HCT116 (cell line): ENCODE measurements at regions not wholly inside any gene's neighbourhood (a gene's known extent, or its start where the extent isn't known, plus 50 kb on each side); places are given as distances from the start of the nearest gene placed in this dataset.

Source experiments
- ATAC-seq: fragments of 200-7000 bp; cut with Tn5 transposase; 2 replicates; pipeline ENCODE4 v1.9.1; 2020; ENCODE audit warnings: mild to moderate bottlenecking, moderate library complexity
- BruUV-seq: library from RNA; stranded (reverse); fragments of 400-500 nt; replicated peaks from 2 replicates; lab custom pipeline; 2021; lab: Mats Ljungman, UMichigan
- CTCF ChIA-PET: fragments of 300-600 bp; sonication (Branson Sonifier 250); formaldehyde crosslinking; loops from one replicate; lab custom pipeline; 2021; ENCODE audit warnings: antibody characterized with exemption; lab: Charles Lee
- POLR2A ChIA-PET: fragments of 300-600, 350-600 bp; sonication (Branson Sonifier 250); formaldehyde crosslinking; loops from one replicate; lab custom pipeline; 2021; ENCODE audit warnings: antibody characterized with exemption; lab: Charles Lee
- RAD21 ChIA-PET, 2 experiments: fragments of 300-600 bp; sonication (Branson Sonifier 250); formaldehyde crosslinking; loops; one replicate each; lab custom pipeline; 2023; ENCODE audit warnings: low total read pairs in 2 of 2; ENCODE audit not compliant: uncharacterized antibody in 2 of 2, unreplicated experiment in 2 of 2, low non-redundant PET in 1 of 2; lab: Charles Lee
- DNase-seq: peaks from one replicate; pipeline ENCODE4 v3.0.0-alpha.2; 2010; ENCODE audit warnings: low read depth, low spot score
- H2AFZ ChIP-seq: fragments of 200-600 bp; shearing (Covaris generic), sonication (generic); 2 replicates; pipeline ENCODE4 v1.6.1; 2017; ENCODE audit warnings: low read depth, mixed run types, mixed read lengths, antibody characterized with exemption, low read length; ENCODE audit not compliant: poor library complexity, severe bottlenecking
- H3K27ac ChIP-seq: 2 replicates; pipeline ENCODE4 v1.5.1; 2012; ENCODE audit warnings: low read depth, low read length
- H3K27me3 ChIP-seq: fragments of 200-600 bp; sonication (generic); 2 replicates; pipeline ENCODE4 v1.6.1; 2016; ENCODE audit warnings: mixed run types, low read length, mixed read lengths; ENCODE audit not compliant: insufficient read depth
- H3K36me3 ChIP-seq, 2 experiments: fragments of 200-500 bp in 1 of 2; fragments of 200-600 bp in 1 of 2; sonication (Bioruptor generic) in 1 of 2; sonication (generic) in 1 of 2; 2 replicates each; pipeline versions ENCODE4 v1.5.1 to v1.6.1; 2014 to 2016; ENCODE audit warnings: low read length in 2 of 2, inconsistent platforms in 1 of 2, mixed read lengths in 1 of 2, mixed run types in 1 of 2; ENCODE audit not compliant: insufficient read depth in 2 of 2, control insufficient read depth in 1 of 2
- H3K4me1 ChIP-seq, 2 experiments: fragments of 200-600 bp in 1 of 2; sonication (generic) in 1 of 2; 2 replicates each; pipeline versions ENCODE4 v1.5.1 to v1.6.1; 2012 to 2017; ENCODE audit warnings: low read length in 2 of 2, inconsistent platforms in 1 of 2, mild to moderate bottlenecking in 1 of 2, mixed read lengths in 1 of 2, mixed run types in 1 of 2, moderate library complexity in 1 of 2; ENCODE audit not compliant: insufficient read depth in 2 of 2, control insufficient read depth in 1 of 2
- H3K4me2 ChIP-seq: fragments of 200-600 bp; sonication (generic); 2 replicates; pipeline ENCODE4 v1.6.1; 2017; ENCODE audit warnings: mixed run types, low read length, mixed read lengths
- H3K4me3 ChIP-seq, 2 experiments: fragments of 200-600 bp in 1 of 2; sonication (generic) in 1 of 2; replicated peaks in 1 of 2; 2 replicates each; pipeline ENCODE4 v1.5.1; 2011 to 2016; ENCODE audit warnings: low read length in 2 of 2, control low read depth in 1 of 2, low read depth in 1 of 2, mild to moderate bottlenecking in 1 of 2, mixed read lengths in 1 of 2, mixed run types in 1 of 2
- H3K79me2 ChIP-seq: fragments of 200-600 bp; sonication (generic); 2 replicates; pipeline ENCODE4 v1.6.1; 2017; ENCODE audit warnings: mild to moderate bottlenecking, mixed run types, low read length, moderate library complexity, mixed read lengths; ENCODE audit not compliant: insufficient read depth
- H3K9ac ChIP-seq: fragments of 200-600 bp; sonication (generic); 2 replicates; pipeline ENCODE4 v1.6.1; 2016; ENCODE audit warnings: low read length, mixed read lengths
- H3K9me2 ChIP-seq: fragments of 200-600 bp; sonication (generic), shearing (Covaris generic); 2 replicates; pipeline ENCODE4 v1.6.1; 2017; ENCODE audit warnings: mixed run types, mild to moderate bottlenecking, moderate library complexity; ENCODE audit not compliant: insufficient read depth
- H3K9me3 ChIP-seq, 2 experiments: fragments of 200-500 bp in 1 of 2; fragments of 200-600 bp in 1 of 2; sonication (Bioruptor generic) in 1 of 2; sonication (generic) in 1 of 2; 2 replicates each; pipeline ENCODE4 v1.6.1; 2014 to 2017; ENCODE audit warnings: low read length in 2 of 2, mixed read lengths in 2 of 2, inconsistent platforms in 1 of 2, low read depth in 1 of 2, mild to moderate bottlenecking in 1 of 2, mixed run types in 1 of 2, moderate library complexity in 1 of 2; ENCODE audit not compliant: control insufficient read depth in 1 of 2, insufficient read depth in 1 of 2
- H4K20me1 ChIP-seq: fragments of 200-600 bp; sonication (generic), shearing (Covaris generic); 2 replicates; pipeline ENCODE4 v1.6.1; 2017; ENCODE audit warnings: mixed run types, mild to moderate bottlenecking, moderate library complexity; ENCODE audit not compliant: insufficient read depth
- EGR1 ChIP-seq: IDR thresholded peaks from 2 replicates; pipeline ENCODE4 v1.6.1; 2012; ENCODE audit warnings: low read depth
- EZH2 ChIP-seq: fragments of 200-600 bp; sonication (generic); IDR thresholded peaks from 2 replicates; pipeline ENCODE4 v1.6.1; 2017; ENCODE audit warnings: antibody characterized with exemption, mixed run types
- POLR2A ChIP-seq: IDR thresholded peaks from 2 replicates; pipeline ENCODE4 v1.7.0; 2011; ENCODE audit warnings: borderline replicate concordance; ENCODE audit not compliant: insufficient read depth, insufficient read length; ENCODE audit errors: extremely low read depth
- POLR2AphosphoS5 ChIP-seq: IDR thresholded peaks from 2 replicates; pipeline ENCODE4 v1.6.1; 2011; ENCODE audit warnings: mild to moderate bottlenecking, low read depth, low read length, moderate library complexity
- RAD21 ChIP-seq: IDR thresholded peaks from 2 replicates; pipeline ENCODE4 v1.6.1; 2012; ENCODE audit warnings: low read depth, mild to moderate bottlenecking
- SIN3A ChIP-seq: IDR thresholded peaks from 2 replicates; pipeline ENCODE4 v1.6.1; 2012; ENCODE audit warnings: low read depth
- SP1 ChIP-seq: IDR thresholded peaks from 2 replicates; pipeline ENCODE4 v1.6.1; 2012; ENCODE audit warnings: low read depth
- ZFX ChIP-seq: fragments of 450-650 bp; IDR thresholded peaks from 2 replicates; pipeline ENCODE4 v1.6.1; 2017
- ZNF274 ChIP-seq: fragments of 200-500 bp; sonication (Bioruptor generic); IDR thresholded peaks from 2 replicates; pipeline ENCODE4 v1.6.1; 2014; ENCODE audit warnings: mild to moderate bottlenecking, low read depth, low read length, inconsistent platforms
- intact Hi-C: fragments of 100-400 bp; cut with micrococcal nuclease; formaldehyde crosslinking; loops from 2 replicates; pipeline ENCODE4 v1.10.0; 2022
- TF ChIP-seq, protein P1 (sequence below): IDR thresholded peaks from 2 replicates; pipeline ENCODE4 v1.6.1; 2011; ENCODE audit warnings: mild to moderate bottlenecking, low read length, moderate library complexity; ENCODE audit not compliant: insufficient replicate concordance; ENCODE audit errors: extremely low read depth
- TF ChIP-seq, protein P2 (sequence below): IDR thresholded peaks from 2 replicates; pipeline ENCODE4 v1.6.1; 2012

DNA sequence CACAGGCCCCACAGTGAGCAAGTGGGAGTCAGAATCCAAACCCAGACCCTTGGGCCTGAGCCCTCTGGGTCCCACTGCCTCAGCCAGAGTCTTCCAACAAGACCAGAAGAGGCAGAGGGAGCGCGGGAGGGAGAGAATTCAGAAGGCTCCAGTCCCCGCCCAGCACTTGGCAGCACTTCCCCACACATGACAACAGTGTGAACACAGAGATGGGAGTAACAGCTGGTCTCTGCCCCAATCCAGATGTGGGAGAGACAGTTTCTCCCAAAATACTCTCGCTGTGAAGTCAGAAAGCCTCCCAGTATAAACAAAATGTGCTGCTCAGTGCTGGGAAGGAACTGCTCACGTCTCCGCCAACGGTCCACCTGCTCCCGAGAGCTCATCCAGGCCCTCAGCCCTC is 219.9 kb downstream of the MN1 start:
- Histone ChIP-seq H3K4me3 (no peak overlapping the region), H3K4me2 (no peak overlapping the region), H3K9me2 (no peaks in the 10 kb centered on the region), H3K27ac (no peak overlapping the region), H3K9me3 (no peaks in the 10 kb centered on the region), H3K4me1 (no peaks in the 10 kb centered on the region; a peak in 1 of 4 replicates), H3K9ac (no peak overlapping the region)
- CTCF ChIA-PET, result no interaction called here
- no peak for ATAC-seq
- intact Hi-C loops, result no loop called here
- RAD21 ChIA-PET, result no interaction called here
- BruUV-seq, result no TSS peak
- TF ChIP-seq SP1, result no peak
- TF ChIP-seq POLR2AphosphoS5, result no peak
- TF ChIP-seq EGR1, result no peak
- TF ChIP-seq ZNF274, result no peak
- TF ChIP-seq EZH2, result no peak
- TF ChIP-seq, protein P1, sequence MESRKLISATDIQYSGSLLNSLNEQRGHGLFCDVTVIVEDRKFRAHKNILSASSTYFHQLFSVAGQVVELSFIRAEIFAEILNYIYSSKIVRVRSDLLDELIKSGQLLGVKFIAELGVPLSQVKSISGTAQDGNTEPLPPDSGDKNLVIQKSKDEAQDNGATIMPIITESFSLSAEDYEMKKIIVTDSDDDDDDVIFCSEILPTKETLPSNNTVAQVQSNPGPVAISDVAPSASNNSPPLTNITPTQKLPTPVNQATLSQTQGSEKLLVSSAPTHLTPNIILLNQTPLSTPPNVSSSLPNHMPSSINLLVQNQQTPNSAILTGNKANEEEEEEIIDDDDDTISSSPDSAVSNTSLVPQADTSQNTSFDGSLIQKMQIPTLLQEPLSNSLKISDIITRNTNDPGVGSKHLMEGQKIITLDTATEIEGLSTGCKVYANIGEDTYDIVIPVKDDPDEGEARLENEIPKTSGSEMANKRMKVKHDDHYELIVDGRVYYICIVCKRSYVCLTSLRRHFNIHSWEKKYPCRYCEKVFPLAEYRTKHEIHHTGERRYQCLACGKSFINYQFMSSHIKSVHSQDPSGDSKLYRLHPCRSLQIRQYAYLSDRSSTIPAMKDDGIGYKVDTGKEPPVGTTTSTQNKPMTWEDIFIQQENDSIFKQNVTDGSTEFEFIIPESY, result no peak
- no peak for TF ChIP-seq ZFX
- TF ChIP-seq, all 23 proteins: peak for 0
- no peaks in the 10 kb centered on the region for H4K20me1 ChIP-seq
- H2AFZ ChIP-seq, result no peak overlapping the region
- POLR2A ChIA-PET, result no interaction called here
- H3K36me3 ChIP-seq, result no peaks in the 10 kb centered on the region
- DNase-seq, result no peak
- no peaks in the 10 kb centered on the region; the same call in 1 of the 2 replicates for H3K27me3 ChIP-seq
- no peaks in the 10 kb centered on the region for H3K79me2 ChIP-seq

DNA sequence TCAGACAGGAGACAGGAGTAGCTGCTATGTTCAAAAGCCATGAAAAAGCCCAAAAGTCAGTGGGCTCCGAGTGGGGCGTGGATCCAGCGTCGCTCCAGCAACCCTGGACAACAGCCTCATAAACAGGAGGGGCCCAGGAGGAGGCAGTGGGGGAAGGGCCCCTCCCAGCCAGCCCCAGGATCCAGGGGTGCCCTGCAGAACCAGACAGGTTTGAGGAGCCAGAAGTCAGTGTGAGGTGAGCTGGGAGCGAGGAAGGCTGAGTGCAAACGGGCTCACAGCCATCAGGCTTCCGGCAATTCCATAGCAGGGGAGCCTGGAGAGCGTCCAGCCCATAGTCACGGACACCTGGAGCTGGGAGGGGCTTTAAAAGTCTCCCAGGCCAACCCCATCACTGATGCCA is 217.7 kb downstream of the MN1 start:
- H3K4me2 ChIP-seq, result no peak overlapping the region
- no peak for DNase-seq

More for the DNA sequence above, 217.7 kb downstream of the MN1 start:
- ChIA-PET RAD21 (no interaction called here), POLR2A (no interaction called here), CTCF (no interaction called here)
- Histone ChIP-seq H3K27ac (no peak overlapping the region), H3K4me1 (no peaks in the 10 kb centered on the region; a peak in 1 of 4 replicates), H3K79me2 (no peaks in the 10 kb centered on the region), H3K36me3 (no peaks in the 10 kb centered on the region), H4K20me1 (no peaks in the 10 kb centered on the region), H3K9me2 (no peaks in the 10 kb centered on the region), H3K9ac (no peak overlapping the region), H3K9me3 (no peaks in the 10 kb centered on the region), H3K27me3 (no peaks in the 10 kb centered on the region; the same call in 1 of the 2 replicates), H3K4me3 (no peak overlapping the region), H2AFZ (no peak overlapping the region)
- TF ChIP-seq POLR2A, result no peak
- no peak for TF ChIP-seq EZH2
- TF ChIP-seq, protein P2, sequence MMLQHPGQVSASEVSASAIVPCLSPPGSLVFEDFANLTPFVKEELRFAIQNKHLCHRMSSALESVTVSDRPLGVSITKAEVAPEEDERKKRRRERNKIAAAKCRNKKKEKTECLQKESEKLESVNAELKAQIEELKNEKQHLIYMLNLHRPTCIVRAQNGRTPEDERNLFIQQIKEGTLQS, result no peak
- no peak for TF ChIP-seq RAD21
- no peak for TF ChIP-seq SIN3A
- no peak for TF ChIP-seq ZFX
- intact Hi-C loops, result no loop called here
- no peak for ATAC-seq
- BruUV-seq, result no TSS peak
